ENCODE measurements at regions not wholly inside any gene's neighbourhood (a gene's known extent, or its start where the extent isn't known, plus 50 kb on each side); places are given as distances from the start of the nearest gene placed in this dataset.

- TF ChIP-seq SUZ12 (IDR thresholded peaks at IDR 0.05; ENCODE audit: extremely low read depth, insufficient read depth, insufficient read length) (no peak), YY1 (IDR thresholded peaks at IDR 0.05; ENCODE audit: insufficient read depth, insufficient read length) (no peak), ZNF274 (IDR thresholded peaks at IDR 0.05; ENCODE audit: low read depth, low read length) (no peak)
- no peak overlapping the region for H3K4me3 ChIP-seq (ENCODE audit: insufficient read length, low read depth)
- H3K9me3 ChIP-seq (ENCODE audit: insufficient read depth, low read length) = no peaks in the 10 kb centered on the region
- no peak for DNase-seq (ENCODE audit: low read depth, low spot score)
- no peak overlapping the region for H3K9ac ChIP-seq (ENCODE audit: insufficient read length, low read depth)
- no peaks in the 10 kb centered on the region for H3K36me3 ChIP-seq (ENCODE audit: insufficient read depth, insufficient read length, low read length)
- H3K27me3 ChIP-seq (ENCODE audit: insufficient read depth, insufficient read length) = no peaks in the 10 kb centered on the region
- H3K4me1 ChIP-seq (ENCODE audit: insufficient read depth, insufficient read length) = no peaks in the 10 kb centered on the region
These were observed 104.3 kb upstream of the RASGRP1 start for GRCh38 chr15:38668898-38669391.

GRCh38 chr15:38670128-38671005 is 105.8 kb upstream of the RASGRP1 start:
- Histone ChIP-seq H3K4me1 (ENCODE audit: insufficient read depth, insufficient read length) (no peaks in the 10 kb centered on the region), H3K9me3 (ENCODE audit: insufficient read depth, low read length) (no peaks in the 10 kb centered on the region), H3K4me3 (ENCODE audit: insufficient read length, low read depth) (no peak overlapping the region), H3K36me3 (ENCODE audit: insufficient read depth, insufficient read length, low read length) (no peaks in the 10 kb centered on the region), H3K27me3 (ENCODE audit: insufficient read depth, insufficient read length) (no peaks in the 10 kb centered on the region), H3K9ac (ENCODE audit: insufficient read length, low read depth) (no peak overlapping the region)
- TF ChIP-seq YY1 (IDR thresholded peaks at IDR 0.05; ENCODE audit: insufficient read depth, insufficient read length) (no peak), ZNF274 (IDR thresholded peaks at IDR 0.05; ENCODE audit: low read depth, low read length) (no peak), SUZ12 (IDR thresholded peaks at IDR 0.05; ENCODE audit: extremely low read depth, insufficient read depth, insufficient read length) (no peak)
- DNase-seq (ENCODE audit: low read depth, low spot score) = no peak

GRCh38 chr15:38671006-38671387 is 106.4 kb upstream of the RASGRP1 start:
- Histone ChIP-seq H3K27me3 (ENCODE audit: insufficient read depth, insufficient read length) (no peaks in the 10 kb centered on the region), H3K9ac (ENCODE audit: insufficient read length, low read depth) (no peak overlapping the region), H3K4me3 (ENCODE audit: insufficient read length, low read depth) (no peak overlapping the region), H3K9me3 (ENCODE audit: insufficient read depth, low read length) (no peaks in the 10 kb centered on the region), H3K4me1 (ENCODE audit: insufficient read depth, insufficient read length) (no peaks in the 10 kb centered on the region), H3K36me3 (ENCODE audit: insufficient read depth, insufficient read length, low read length) (no peaks in the 10 kb centered on the region)
- TF ChIP-seq ZNF274 (IDR thresholded peaks at IDR 0.05; ENCODE audit: low read depth, low read length) = no peak
- TF ChIP-seq SUZ12 (IDR thresholded peaks at IDR 0.05; ENCODE audit: extremely low read depth, insufficient read depth, insufficient read length) = no peak
- TF ChIP-seq YY1 (IDR thresholded peaks at IDR 0.05; ENCODE audit: insufficient read depth, insufficient read length) = no peak
- no peak for DNase-seq (ENCODE audit: low read depth, low spot score)

- no peak for DNase-seq (ENCODE audit: low read depth, low spot score)
- H3K4me1 ChIP-seq (ENCODE audit: insufficient read depth, insufficient read length) = no peaks in the 10 kb centered on the region
- TF ChIP-seq SUZ12 (IDR thresholded peaks at IDR 0.05; ENCODE audit: extremely low read depth, insufficient read depth, insufficient read length) (no peak), YY1 (IDR thresholded peaks at IDR 0.05; ENCODE audit: insufficient read depth, insufficient read length) (no peak), ZNF274 (IDR thresholded peaks at IDR 0.05; ENCODE audit: low read depth, low read length) (no peak)
- H3K36me3 ChIP-seq (ENCODE audit: insufficient read depth, insufficient read length, low read length) = no peaks in the 10 kb centered on the region
- no peak overlapping the region for H3K4me3 ChIP-seq (ENCODE audit: insufficient read length, low read depth)
- H3K9me3 ChIP-seq (ENCODE audit: insufficient read depth, low read length) = no peaks in the 10 kb centered on the region
- no peak overlapping the region for H3K9ac ChIP-seq (ENCODE audit: insufficient read length, low read depth)
- no peaks in the 10 kb centered on the region for H3K27me3 ChIP-seq (ENCODE audit: insufficient read depth, insufficient read length)
These were observed 107.2 kb upstream of the RASGRP1 start for GRCh38 chr15:38671675-38672254.

- no peak overlapping the region for H3K4me3 ChIP-seq (ENCODE audit: insufficient read length, low read depth)
- H3K36me3 ChIP-seq (ENCODE audit: insufficient read depth, insufficient read length, low read length) = no peaks in the 10 kb centered on the region
- no peaks in the 10 kb centered on the region for H3K4me1 ChIP-seq (ENCODE audit: insufficient read depth, insufficient read length)
- no peaks in the 10 kb centered on the region for H3K27me3 ChIP-seq (ENCODE audit: insufficient read depth, insufficient read length)
- no peaks in the 10 kb centered on the region for H3K9me3 ChIP-seq (ENCODE audit: insufficient read depth, low read length)
- H3K9ac ChIP-seq (ENCODE audit: insufficient read length, low read depth) = no peak overlapping the region
- no peak for DNase-seq (ENCODE audit: low read depth, low spot score)
- TF ChIP-seq SUZ12 (IDR thresholded peaks at IDR 0.05; ENCODE audit: extremely low read depth, insufficient read depth, insufficient read length) (no peak), YY1 (IDR thresholded peaks at IDR 0.05; ENCODE audit: insufficient read depth, insufficient read length) (no peak), ZNF274 (IDR thresholded peaks at IDR 0.05; ENCODE audit: low read depth, low read length) (no peak)
These were observed 107.7 kb upstream of the RASGRP1 start for GRCh38 chr15:38672273-38672672.

- Histone ChIP-seq H3K9me3 (ENCODE audit: insufficient read depth, low read length) (no peaks in the 10 kb centered on the region), H3K9ac (ENCODE audit: insufficient read length, low read depth) (no peak overlapping the region), H3K4me3 (ENCODE audit: insufficient read length, low read depth) (no peak overlapping the region), H3K36me3 (ENCODE audit: insufficient read depth, insufficient read length, low read length) (no peaks in the 10 kb centered on the region), H3K4me1 (ENCODE audit: insufficient read depth, insufficient read length) (no peaks in the 10 kb centered on the region), H3K27me3 (ENCODE audit: insufficient read depth, insufficient read length) (no peaks in the 10 kb centered on the region)
- TF ChIP-seq YY1 (IDR thresholded peaks at IDR 0.05; ENCODE audit: insufficient read depth, insufficient read length) (no peak), ZNF274 (IDR thresholded peaks at IDR 0.05; ENCODE audit: low read depth, low read length) (no peak), SUZ12 (IDR thresholded peaks at IDR 0.05; ENCODE audit: extremely low read depth, insufficient read depth, insufficient read length) (no peak)
- DNase-seq (ENCODE audit: low read depth, low spot score) = no peak
These were observed 108.4 kb upstream of the RASGRP1 start for GRCh38 chr15:38672814-38673670.
